CD4-positive, alpha-beta T cell (primary cell): ENCODE measurements at regions not wholly inside any gene's neighbourhood (a gene's known extent, or its start where the extent isn't known, plus 50 kb on each side); places are given as distances from the start of the nearest gene placed in this dataset.

ENCODE experiments used
- ATAC-seq: fragments of 200-7000 bp; cut with Tn5 transposase; one replicate; pipeline ENCODE4 v1.10.0; 2022; ENCODE audit warnings: mild to moderate bottlenecking; ENCODE audit not compliant: poor library complexity
- CTCF ChIA-PET: fragments of 350-600 bp; sonication (Branson Sonifier 250); formaldehyde crosslinking; loops from one replicate; lab custom pipeline; 2021; ENCODE audit warnings: antibody characterized with exemption, inconsistent platforms; lab: Charles Lee
- POLR2A ChIA-PET: fragments of 350-600 bp; sonication (Branson Sonifier 250); formaldehyde crosslinking; loops from one replicate; lab custom pipeline; 2021; ENCODE audit warnings: antibody characterized with exemption, inconsistent platforms; lab: Charles Lee
- DNase-seq, 14 experiments: peaks; one replicate each; pipeline ENCODE4 v3.0.0-alpha.2; 2013 to 2020; ENCODE audit warnings: mixed read lengths in 2 of 14
- H3K27ac ChIP-seq, 2 donors: one replicate each; pipeline versions ENCODE4 v1.5.1 to v1.7.0; 2013; ENCODE audit warnings: low read length in 2 of 2, low read depth in 1 of 2, mild to moderate bottlenecking in 1 of 2
- H3K27me3 ChIP-seq, 2 experiments: 1 replicate in 1 of 2; 2 replicates in 1 of 2; pipeline versions ENCODE4 v1.6.1 to v1.7.0; 2013; ENCODE audit warnings: low read length in 2 of 2, control low read depth in 1 of 2, mild to moderate bottlenecking in 1 of 2, moderate library complexity in 1 of 2; ENCODE audit not compliant: insufficient read depth in 2 of 2, control insufficient read depth in 1 of 2
- H3K36me3 ChIP-seq: one replicate; pipeline ENCODE4 v1.6.1; 2013; ENCODE audit warnings: low read length, control low read depth; ENCODE audit not compliant: insufficient read depth
- H3K4me1 ChIP-seq: one replicate; pipeline ENCODE4 v1.6.1; 2013; ENCODE audit warnings: low read length, control low read depth; ENCODE audit not compliant: insufficient read depth
- H3K4me3 ChIP-seq: one replicate; pipeline ENCODE4 v1.5.1; 2013; ENCODE audit warnings: mild to moderate bottlenecking, low read length, moderate library complexity
- H3K9me3 ChIP-seq, 2 experiments: 1 replicate in 1 of 2; 2 replicates in 1 of 2; pipeline versions ENCODE4 v1.6.1 to v1.7.0; 2013; ENCODE audit warnings: low read length in 2 of 2, mild to moderate bottlenecking in 2 of 2, control low read depth in 1 of 2, moderate library complexity in 1 of 2; ENCODE audit not compliant: control insufficient read depth in 1 of 2, insufficient read depth in 1 of 2
- H3K27ac Mint-ChIP-seq: one replicate; pipeline ENCODE4 v1.8.0; 2020; ENCODE audit warnings: mixed read lengths
- H3K27me3 Mint-ChIP-seq: one replicate; pipeline ENCODE4 v1.8.0; 2021; ENCODE audit warnings: mixed read lengths
- H3K36me3 Mint-ChIP-seq: one replicate; pipeline ENCODE4 v1.8.0; 2021; ENCODE audit warnings: low read depth, mixed read lengths
- H3K4me1 Mint-ChIP-seq: one replicate; pipeline ENCODE4 v1.8.0; 2021; ENCODE audit warnings: low read depth, mixed read lengths
- H3K4me3 Mint-ChIP-seq: one replicate; pipeline ENCODE4 v1.8.0; 2020; ENCODE audit warnings: mild to moderate bottlenecking, mixed read lengths
- H3K9me3 Mint-ChIP-seq: one replicate; pipeline ENCODE4 v1.8.0; 2020; ENCODE audit warnings: mixed read lengths
- CTCF ChIP-seq: fragments of 200-600 bp; IDR thresholded peaks from one replicate; pipeline ENCODE4 v1.8.0; 2022; ENCODE audit warnings: antibody characterized with exemption, mild to moderate bottlenecking
- intact Hi-C, 2 experiments: fragments of 100-400 bp; cut with DNase I in 1 of 2; cut with micrococcal nuclease in 1 of 2; formaldehyde crosslinking; loops; one replicate each; pipeline versions ENCODE4 v1.15.1 to v1.9.0; 2023 to 2025; cut with DNase I, micrococcal nuclease

GRCh38 chr4:96205143-96205936 is 365.4 kb downstream of the PDHA2 start:
- Histone ChIP-seq H3K4me3 (no peak overlapping the region), H3K36me3 (no peaks in the 10 kb centered on the region), H3K27me3 (no peaks in the 10 kb centered on the region), H3K4me1 (no peaks in the 10 kb centered on the region), H3K9me3 (no peaks in the 10 kb centered on the region), H3K27ac (no peak overlapping the region)
- DNase-seq: no peak
- H3K9me3 Mint-ChIP-seq: peaks cover 4% of the 10 kb centered on the region
- POLR2A ChIA-PET: no interaction called here
- no peak overlapping the region for H3K27ac Mint-ChIP-seq
- CTCF ChIA-PET: no interaction called here
- H3K36me3 Mint-ChIP-seq: no peaks in the 10 kb centered on the region
- no peaks in the 10 kb centered on the region for H3K4me1 Mint-ChIP-seq
- no peaks in the 10 kb centered on the region for H3K27me3 Mint-ChIP-seq
- no peak for ATAC-seq
- TF ChIP-seq CTCF: no peak
- intact Hi-C loops: no loop called here
- H3K4me3 Mint-ChIP-seq: no peak overlapping the region

GRCh38 chr4:96227515-96227914 is 387.6 kb downstream of the PDHA2 start:
- Mint-ChIP-seq H3K4me1 (no peaks in the 10 kb centered on the region), H3K27ac (no peak overlapping the region), H3K9me3 (peaks cover 9% of the 10 kb centered on the region), H3K36me3 (no peaks in the 10 kb centered on the region), H3K4me3 (no peak overlapping the region), H3K27me3 (no peaks in the 10 kb centered on the region)
- no peak for TF ChIP-seq CTCF
- ATAC-seq: no peak
- Histone ChIP-seq H3K4me3 (no peak overlapping the region), H3K27ac (no peak overlapping the region), H3K27me3 (no peaks in the 10 kb centered on the region), H3K4me1 (no peaks in the 10 kb centered on the region), H3K9me3 (peaks cover 0 to 4% of the 10 kb centered on the region in 2 experiments), H3K36me3 (no peaks in the 10 kb centered on the region)
- CTCF ChIA-PET: no interaction called here
- no peak for DNase-seq
- POLR2A ChIA-PET: no interaction called here
- intact Hi-C loops: no loop called here

- Histone ChIP-seq H3K4me3 (no peak overlapping the region), H3K4me1 (no peaks in the 10 kb centered on the region), H3K9me3 (peaks cover 4% of the 10 kb centered on the region in 2 experiments), H3K27me3 (no peaks in the 10 kb centered on the region), H3K27ac (no peak overlapping the region), H3K36me3 (no peaks in the 10 kb centered on the region)
- H3K4me3 Mint-ChIP-seq: no peak overlapping the region
- ChIA-PET POLR2A (no interaction called here), CTCF (no interaction called here)
- no peaks in the 10 kb centered on the region for H3K4me1 Mint-ChIP-seq
- no peaks in the 10 kb centered on the region for H3K27me3 Mint-ChIP-seq
- H3K36me3 Mint-ChIP-seq: no peaks in the 10 kb centered on the region
- no peak overlapping the region for H3K27ac Mint-ChIP-seq
- no peak for DNase-seq
- TF ChIP-seq CTCF: no peak
- peaks cover 9% of the 10 kb centered on the region for H3K9me3 Mint-ChIP-seq
- no peak for ATAC-seq
- intact Hi-C loops: no loop called here
Observed at GRCh38 chr4:96228463-96228862, 388.6 kb downstream of the PDHA2 start.
